Prostate gland (tissue), 2 donors: ENCODE measurements at regions not wholly inside any gene's neighbourhood (a gene's known extent, or its start where the extent isn't known, plus 50 kb on each side); places are given as distances from the start of the nearest gene placed in this dataset.

Experiments
- CTCF ChIP-seq, 4 experiments: fragments of 200-600 bp in 2 of 4; fragments of 450-650 bp in 2 of 4; sonication (generic) in 2 of 4; IDR thresholded peaks; 1 replicate in 3 of 4; 2 replicates in 1 of 4; pipeline ENCODE4 v1.5.1; 2016 to 2019; ENCODE audit warnings: antibody characterized with exemption in 4 of 4, mild to moderate bottlenecking in 2 of 4, moderate library complexity in 2 of 4
- POLR2A ChIP-seq: fragments of 450-650 bp; IDR thresholded peaks from one replicate; pipeline ENCODE4 v1.6.1; 2016; ENCODE audit warnings: antibody characterized with exemption, mild to moderate bottlenecking

GRCh38 chr9:11549311-11549794 is 936.6 kb upstream of the PTPRD start:
- TF ChIP-seq CTCF (IDR thresholded peaks at IDR 0.05) (no peak), POLR2A (no peak)
